ENCODE measurements at regions not wholly inside any gene's neighbourhood (a gene's known extent, or its start where the extent isn't known, plus 50 kb on each side); places are given as distances from the start of the nearest gene placed in this dataset.

DNA sequence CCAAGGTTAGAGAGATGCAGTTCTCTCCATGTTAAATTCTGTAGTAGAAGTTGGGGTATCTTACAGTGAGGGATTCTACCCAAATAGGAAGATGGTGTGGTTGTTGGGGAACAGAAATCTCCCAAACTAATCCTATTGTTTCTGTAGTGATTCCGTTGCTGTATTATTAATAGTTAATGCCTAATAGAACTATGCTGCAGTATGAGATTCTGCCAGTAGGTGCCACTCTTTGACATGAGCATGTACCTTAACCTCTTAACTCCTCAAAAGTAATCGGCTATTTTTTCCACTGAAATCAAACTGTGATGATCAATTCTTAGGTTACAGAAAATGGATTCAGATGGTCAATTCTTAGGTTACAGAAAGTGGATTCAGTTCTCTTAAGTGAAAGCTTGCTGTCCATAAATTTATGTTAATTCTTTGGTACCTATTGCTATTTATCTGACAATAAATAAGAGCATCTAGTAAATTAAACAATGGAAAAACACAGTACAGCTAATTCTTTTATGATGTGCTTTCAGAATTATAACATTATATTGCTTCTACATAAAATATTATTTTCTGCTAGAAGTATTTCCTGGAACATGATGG lies 97.9 kb upstream of the DLX2 start:
- TF ChIP-seq SRF (IDR thresholded peaks at IDR 0.05; ENCODE audit: low read depth): no peak
- TF ChIP-seq POLR2A (IDR thresholded peaks at IDR 0.05; ENCODE audit: borderline replicate concordance, extremely low read depth, insufficient read depth, insufficient read length): no peak

Measured in HCT116 (cell line).